Panc1 (cell line): ENCODE measurements at regions not wholly inside any gene's neighbourhood (a gene's known extent, or its start where the extent isn't known, plus 50 kb on each side); places are given as distances from the start of the nearest gene placed in this dataset.

ENCODE experiments used
- ATAC-seq: fragments of 200-7000 bp; cut with Tn5 transposase; 2 replicates; pipeline ENCODE4 v1.9.1; 2020; ENCODE audit warnings: mild to moderate bottlenecking, moderate library complexity
- BruUV-seq: library from RNA; stranded (reverse); fragments of 400-500 nt; replicated peaks from 2 replicates; lab custom pipeline; 2021; lab: Mats Ljungman, UMichigan
- CTCF ChIA-PET: fragments of 300-600 bp; sonication (Branson Sonifier 250); formaldehyde crosslinking; loops from one replicate; lab custom pipeline; 2022; ENCODE audit warnings: antibody characterized with exemption; lab: Charles Lee
- POLR2A ChIA-PET: fragments of 300-600 bp; sonication (Branson Sonifier 250); formaldehyde crosslinking; loops from one replicate; lab custom pipeline; 2022; ENCODE audit warnings: antibody characterized with exemption; lab: Charles Lee
- DNase-seq: peaks from one replicate; pipeline ENCODE4 v3.0.0-alpha.2; 2010; ENCODE audit warnings: low read depth, low spot score
- H3K27ac ChIP-seq: 2 replicates; pipeline ENCODE4 v1.5.1; 2011; ENCODE audit warnings: mild to moderate bottlenecking, low read length, inconsistent platforms
- H3K27me3 ChIP-seq: fragments of 200-500 bp; sonication (Bioruptor generic); 2 replicates; pipeline ENCODE4 v1.6.0; 2014; ENCODE audit warnings: low read length, inconsistent platforms; ENCODE audit not compliant: control insufficient read depth, insufficient read depth
- H3K36me3 ChIP-seq: fragments of 200-500 bp; sonication (Bioruptor generic); 2 replicates; pipeline ENCODE4 v1.5.1; 2014; ENCODE audit warnings: inconsistent platforms, mild to moderate bottlenecking, low read length, moderate library complexity; ENCODE audit not compliant: control insufficient read depth, insufficient read depth
- H3K4me1 ChIP-seq: 2 replicates; pipeline ENCODE4 v1.5.1; 2011; ENCODE audit warnings: inconsistent platforms, mild to moderate bottlenecking, low read length, moderate library complexity; ENCODE audit not compliant: control insufficient read depth, insufficient read depth
- H3K4me3 ChIP-seq, 2 experiments: 2 replicates each; pipeline ENCODE4 v1.5.1; 2011 to 2012; ENCODE audit warnings: low read depth in 2 of 2, low read length in 2 of 2, mild to moderate bottlenecking in 2 of 2, inconsistent platforms in 1 of 2, moderate library complexity in 1 of 2
- H3K9me3 ChIP-seq: fragments of 200-500 bp; sonication (Bioruptor generic); 2 replicates; pipeline ENCODE4 v1.5.1; 2014; ENCODE audit warnings: low read depth, mild to moderate bottlenecking, inconsistent platforms, low read length, moderate library complexity; ENCODE audit not compliant: control insufficient read depth, insufficient read depth
- CTCF ChIP-seq: fragments of 450-650 bp; IDR thresholded peaks from 2 replicates; pipeline ENCODE4 v1.5.1; 2017; ENCODE audit warnings: mild to moderate bottlenecking
- POLR2AphosphoS5 ChIP-seq: IDR thresholded peaks from 2 replicates; pipeline ENCODE4 v1.6.1; 2012; ENCODE audit warnings: mild to moderate bottlenecking, low read depth, low read length, moderate library complexity
- REST ChIP-seq, 2 experiments: IDR thresholded peaks; 2 replicates each; pipeline ENCODE4 v1.6.1; 2011 to 2012; ENCODE audit warnings: low read depth in 2 of 2, control low read depth in 1 of 2, low read length in 1 of 2, mild to moderate bottlenecking in 1 of 2, moderate library complexity in 1 of 2; ENCODE audit not compliant: insufficient read depth in 1 of 2
- SIN3A ChIP-seq: IDR thresholded peaks from 2 replicates; pipeline ENCODE4 v1.6.1; 2012; ENCODE audit warnings: low read depth, mild to moderate bottlenecking, low read length, moderate library complexity, borderline replicate concordance; ENCODE audit not compliant: insufficient read depth
- TCF7L2 ChIP-seq: IDR thresholded peaks from 2 replicates; pipeline ENCODE4 v1.6.1; 2011; ENCODE audit warnings: mild to moderate bottlenecking, low read depth, low read length, inconsistent platforms
- in situ Hi-C: cut with HindIII; loops from 2 replicates; pipeline ENCODE4 v1.10.0; 2016; ENCODE audit warnings: low sequenced_read_pairs, low pct_unique_long_range_greater_than_20kb
- intact Hi-C: fragments of 100-400 bp; cut with micrococcal nuclease; formaldehyde crosslinking; loops from one replicate; pipeline ENCODE4 v1.10.0; 2022; ENCODE audit not compliant: unreplicated experiment

- DNase-seq: no peak
- TF ChIP-seq CTCF (no peak), POLR2AphosphoS5 (no peak), REST (IDR thresholded peaks at IDR 0.05; ENCODE audit: insufficient read depth in 1 of 2, low read depth in 2 of 2, low read length in 1 of 2) (no peak), TCF7L2 (no peak)
- ATAC-seq: no peak
- H3K27ac ChIP-seq: no peak overlapping the region
- no TSS peak for BruUV-seq
- POLR2A ChIA-PET: no interaction called here
- H3K4me1 ChIP-seq: no peaks in the 10 kb centered on the region
- in situ Hi-C loops (no loop called here), intact Hi-C loops (no loop called here)
- CTCF ChIA-PET: no interaction called here
- H3K27me3 ChIP-seq: no peaks in the 10 kb centered on the region
- no peaks in the 10 kb centered on the region for H3K9me3 ChIP-seq
- no peak overlapping the region for H3K4me3 ChIP-seq
- no peaks in the 10 kb centered on the region for H3K36me3 ChIP-seq
These were observed 306.2 kb downstream of the PTPRU start for GRCh38 chr1:29542548-29542947.

- no peaks in the 10 kb centered on the region for H3K36me3 ChIP-seq
- in situ Hi-C loops (no loop called here), intact Hi-C loops (no loop called here)
- CTCF ChIA-PET: no interaction called here
- H3K27ac ChIP-seq: no peak overlapping the region
- TF ChIP-seq CTCF (no peak), SIN3A (no peak), POLR2AphosphoS5 (no peak), REST (IDR thresholded peaks at IDR 0.05; ENCODE audit: insufficient read depth in 1 of 2, low read depth in 2 of 2, low read length in 1 of 2) (no peak), TCF7L2 (no peak)
- H3K9me3 ChIP-seq: no peaks in the 10 kb centered on the region
- no peaks in the 10 kb centered on the region for H3K4me1 ChIP-seq
- no TSS peak for BruUV-seq
- DNase-seq (no peak), ATAC-seq (no peak)
- no peak overlapping the region for H3K4me3 ChIP-seq
- no peaks in the 10 kb centered on the region for H3K27me3 ChIP-seq
- POLR2A ChIA-PET: no interaction called here
These were observed 305.3 kb downstream of the PTPRU start for GRCh38 chr1:29541631-29542030.
